Thymus (tissue), 11 donors: ENCODE measurements at regions not wholly inside any gene's neighbourhood (a gene's known extent, or its start where the extent isn't known, plus 50 kb on each side); places are given as distances from the start of the nearest gene placed in this dataset.

Experiments
- DNase-seq, 9 donors: peaks; one replicate each; pipeline ENCODE4 v3.0.0-alpha.2; 2013; ENCODE audit warnings: low spot score in 9 of 9, low read depth in 6 of 9, missing footprints in 1 of 9
- H3K27ac ChIP-seq, 2 donors: one replicate each; pipeline ENCODE4 v1.5.1; 2013; ENCODE audit warnings: control low read depth in 1 of 2, low read depth in 1 of 2, low read length in 1 of 2, mild to moderate bottlenecking in 1 of 2, moderate library complexity in 1 of 2
- H3K27me3 ChIP-seq, 2 donors: one replicate each; pipeline ENCODE4 v1.5.1; 2013; ENCODE audit warnings: low read length in 1 of 2; ENCODE audit not compliant: control insufficient read depth in 2 of 2, insufficient read depth in 1 of 2
- H3K36me3 ChIP-seq, 2 donors: one replicate each; pipeline ENCODE4 v1.5.1; 2013; ENCODE audit warnings: low read length in 1 of 2, mild to moderate bottlenecking in 1 of 2, moderate library complexity in 1 of 2; ENCODE audit not compliant: control insufficient read depth in 2 of 2, insufficient read depth in 2 of 2
- H3K4me1 ChIP-seq, 2 donors: one replicate each; pipeline ENCODE4 v1.5.1; 2013; ENCODE audit warnings: low read length in 2 of 2; ENCODE audit not compliant: control insufficient read depth in 2 of 2, insufficient read depth in 2 of 2
- H3K4me3 ChIP-seq, 2 donors: one replicate each; pipeline ENCODE4 v1.5.1; 2013; ENCODE audit warnings: low read length in 2 of 2, control low read depth in 1 of 2, mild to moderate bottlenecking in 1 of 2
- H3K9me3 ChIP-seq, 2 donors: one replicate each; pipeline ENCODE4 v1.5.1; 2013; ENCODE audit warnings: low read length in 1 of 2, mild to moderate bottlenecking in 1 of 2; ENCODE audit not compliant: control insufficient read depth in 2 of 2, insufficient read depth in 1 of 2
- WGBS: extraction: QIAGEN DNeasy Blood & Tissue Kit; methylation state at CpG from one replicate; pipeline ENCODE4 v1.1.7; 2013; 5-methylcytosine and 5-hydroxymethylcytosine counted together
- donor health status: healthy.

- Histone ChIP-seq H3K4me1 (no peaks in the 10 kb centered on the region), H3K4me3 (no peak overlapping the region), H3K27me3 (no peaks in the 10 kb centered on the region), H3K9me3 (no peaks in the 10 kb centered on the region), H3K36me3 (no peaks in the 10 kb centered on the region), H3K27ac (no peak overlapping the region)
- 92% methylated on average over 1 of the region's 1 CpG for WGBS
- no peak for DNase-seq
Observed at GRCh38 chr11:79747406-79747805, 306.6 kb upstream of the TENM4 start.

- Histone ChIP-seq H3K27ac (no peak overlapping the region), H3K4me1 (no peaks in the 10 kb centered on the region), H3K4me3 (no peak overlapping the region), H3K9me3 (no peaks in the 10 kb centered on the region), H3K27me3 (no peaks in the 10 kb centered on the region), H3K36me3 (no peaks in the 10 kb centered on the region)
- DNase-seq, result no peak
Observed at GRCh38 chr11:79744941-79745340, 304.1 kb upstream of the TENM4 start.

DNA sequence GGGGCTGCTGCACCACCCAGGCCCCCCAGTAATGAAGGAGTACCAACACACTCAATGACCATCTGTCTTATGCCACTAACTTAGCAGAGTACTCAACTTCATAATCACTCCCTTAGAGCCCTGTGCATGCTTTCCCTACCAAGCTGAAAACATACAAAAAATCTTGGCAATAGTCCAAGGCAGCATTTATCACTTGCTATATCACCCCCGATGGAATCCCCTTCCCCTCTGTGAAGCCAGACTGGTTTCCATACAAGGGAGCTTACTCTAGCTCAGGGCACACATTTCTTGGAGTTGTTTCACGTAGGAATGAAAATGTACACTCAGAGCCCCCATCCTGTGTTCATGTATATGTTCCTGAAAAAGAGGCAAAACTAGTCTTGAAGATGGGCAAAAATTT lies 301.3 kb upstream of the TENM4 start:
- H3K27ac ChIP-seq, result no peak overlapping the region
- 84% methylated on average over 2 of the region's 2 CpGs for WGBS
- no peak overlapping the region for H3K4me3 ChIP-seq
- DNase-seq, result no peak
- H3K27me3 ChIP-seq, result no peaks in the 10 kb centered on the region
- H3K36me3 ChIP-seq, result no peaks in the 10 kb centered on the region
- H3K9me3 ChIP-seq, result no peaks in the 10 kb centered on the region
- no peaks in the 10 kb centered on the region for H3K4me1 ChIP-seq

DNA sequence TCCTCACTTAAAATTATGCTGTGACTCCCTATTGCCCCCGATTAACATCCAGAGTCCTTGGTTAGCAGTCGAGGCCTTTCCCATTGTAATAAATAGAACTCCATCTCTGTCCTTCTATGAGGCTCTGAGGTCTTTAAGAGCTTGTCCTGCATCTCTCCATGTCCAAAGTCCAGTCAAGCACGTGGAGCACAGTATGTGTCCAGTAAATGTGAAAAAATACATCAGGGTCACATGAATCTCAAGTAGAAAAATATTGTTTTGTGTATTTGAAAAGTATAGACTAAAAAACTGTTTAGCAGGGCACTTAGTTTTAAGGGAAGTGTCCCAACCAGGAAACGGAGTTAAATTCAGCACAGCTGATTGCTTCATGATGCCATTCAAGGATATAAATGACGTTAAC lies 298.8 kb upstream of the TENM4 start:
- H3K36me3 ChIP-seq, result no peaks in the 10 kb centered on the region
- H3K4me3 ChIP-seq, result no peak overlapping the region
- WGBS, result 73% methylated on average over 5 of the region's 5 CpGs
- no peaks in the 10 kb centered on the region for H3K9me3 ChIP-seq
- DNase-seq, result no peak
- H3K27me3 ChIP-seq, result no peaks in the 10 kb centered on the region
- H3K27ac ChIP-seq, result no peak overlapping the region
- no peaks in the 10 kb centered on the region for H3K4me1 ChIP-seq

GRCh38 chr11:79727221-79727620 lies 286.4 kb upstream of the TENM4 start:
- no peak for DNase-seq
- H3K9me3 ChIP-seq, result peaks cover 0 to 11% of the 10 kb centered on the region in 2 donors
- H3K36me3 ChIP-seq, result no peaks in the 10 kb centered on the region
- H3K27ac ChIP-seq, result no peak overlapping the region
- WGBS, result 94% methylated on average over 7 of the region's 7 CpGs
- no peaks in the 10 kb centered on the region for H3K4me1 ChIP-seq
- H3K4me3 ChIP-seq, result no peak overlapping the region
- H3K27me3 ChIP-seq, result no peaks in the 10 kb centered on the region

- no peaks in the 10 kb centered on the region for H3K4me1 ChIP-seq
- no peaks in the 10 kb centered on the region for H3K27me3 ChIP-seq
- H3K9me3 ChIP-seq, result no peaks in the 10 kb centered on the region
- 78% methylated on average over 2 of the region's 2 CpGs for WGBS
- no peak for DNase-seq
- no peak overlapping the region for H3K4me3 ChIP-seq
- H3K27ac ChIP-seq, result no peak overlapping the region
- no peaks in the 10 kb centered on the region for H3K36me3 ChIP-seq
Observed at GRCh38 chr11:79720115-79720514, 279.3 kb upstream of the TENM4 start.

DNA sequence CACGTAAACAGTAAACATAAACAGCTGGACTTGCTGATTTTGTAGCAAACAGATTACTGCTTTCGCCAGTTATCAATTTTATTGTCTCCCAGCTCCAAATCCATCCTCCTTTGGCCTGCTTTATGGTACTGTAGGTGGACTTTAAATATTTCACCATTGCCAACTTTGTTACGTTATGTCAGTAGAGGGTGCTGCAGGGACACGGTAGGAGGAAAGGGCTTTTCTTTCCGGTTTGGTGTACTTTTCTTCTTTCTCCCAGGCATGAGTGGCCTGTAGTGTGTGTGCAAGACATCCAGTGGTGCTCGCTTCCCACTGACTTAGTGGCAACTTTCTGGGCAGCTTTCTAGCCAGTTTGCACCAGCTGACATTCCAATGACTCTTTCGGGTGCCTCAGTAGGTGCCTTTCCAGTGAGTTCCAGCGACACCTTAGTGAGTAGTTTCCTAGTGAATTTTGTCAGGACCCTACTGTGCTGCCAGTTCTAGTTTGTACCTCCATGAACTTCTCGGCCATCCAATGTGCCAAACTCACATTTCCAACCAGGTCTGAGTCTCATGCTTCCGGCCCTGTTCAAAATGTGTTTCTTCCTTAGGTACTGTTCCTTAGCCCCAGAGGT lies 267.6 kb upstream of the TENM4 start:
- Histone ChIP-seq H3K4me1 (no peaks in the 10 kb centered on the region), H3K4me3 (no peak overlapping the region), H3K27me3 (no peaks in the 10 kb centered on the region), H3K9me3 (no peaks in the 10 kb centered on the region), H3K36me3 (no peaks in the 10 kb centered on the region), H3K27ac (no peak overlapping the region)
- no peak for DNase-seq
- WGBS, result 55% methylated on average over 10 of the region's 10 CpGs

DNA sequence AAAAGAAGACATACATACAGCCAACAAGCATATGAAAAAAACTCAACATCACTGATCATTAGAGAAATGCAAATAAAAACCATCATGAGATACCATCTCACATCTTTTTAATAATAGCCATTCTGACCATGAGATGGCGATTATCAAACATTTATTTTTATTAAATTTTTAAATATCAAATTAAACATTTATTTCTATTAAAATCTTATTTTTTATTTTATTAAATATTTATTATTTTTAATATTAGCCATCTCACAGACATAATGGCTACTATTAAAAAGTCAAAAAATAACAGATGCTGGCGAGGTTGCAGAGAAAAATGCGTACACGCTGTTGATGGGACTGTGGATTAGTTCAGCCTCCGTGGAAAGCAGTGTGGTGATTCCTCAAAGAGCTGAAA lies 264.8 kb upstream of the TENM4 start:
- Histone ChIP-seq H3K4me3 (no peak overlapping the region), H3K36me3 (no peaks in the 10 kb centered on the region), H3K4me1 (no peaks in the 10 kb centered on the region), H3K27me3 (no peaks in the 10 kb centered on the region), H3K27ac (no peak overlapping the region), H3K9me3 (peaks cover 0 to under 1% of the 10 kb centered on the region in 2 donors)
- WGBS, result 97% methylated on average over 5 of the region's 5 CpGs
- DNase-seq, result no peak

DNA sequence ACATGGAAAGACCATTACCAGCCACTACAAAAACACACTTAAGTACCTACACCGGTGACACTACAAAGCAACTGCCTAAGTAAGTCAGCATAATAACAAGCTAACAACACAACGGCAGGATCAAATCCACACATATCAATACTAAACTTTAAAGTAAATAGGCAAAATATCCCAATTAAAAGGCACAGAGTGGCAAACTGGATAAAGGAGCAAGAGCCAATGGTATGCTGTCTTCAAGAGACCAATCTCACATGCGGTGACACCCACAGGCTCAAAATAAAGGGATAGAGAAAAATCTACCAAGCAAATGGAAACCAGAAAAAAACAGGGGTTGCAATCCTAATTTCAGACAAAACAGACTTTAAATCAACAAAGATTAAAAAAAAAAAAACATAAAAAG lies 261.5 kb upstream of the TENM4 start:
- no peak overlapping the region for H3K4me3 ChIP-seq
- 98% methylated on average over 3 of the region's 3 CpGs for WGBS
- H3K27me3 ChIP-seq, result no peaks in the 10 kb centered on the region
- H3K4me1 ChIP-seq, result no peaks in the 10 kb centered on the region
- DNase-seq, result no peak
- no peaks in the 10 kb centered on the region for H3K36me3 ChIP-seq
- peaks cover 0 to 5% of the 10 kb centered on the region in 2 donors for H3K9me3 ChIP-seq
- H3K27ac ChIP-seq, result no peak overlapping the region

- Histone ChIP-seq H3K27me3 (no peaks in the 10 kb centered on the region), H3K36me3 (no peaks in the 10 kb centered on the region), H3K9me3 (peaks cover 0 to 5% of the 10 kb centered on the region in 2 donors), H3K4me1 (no peaks in the 10 kb centered on the region), H3K4me3 (no peak overlapping the region), H3K27ac (no peak overlapping the region)
- 97% methylated on average over 1 of the region's 1 CpG for WGBS
- no peak for DNase-seq
Observed at GRCh38 chr11:79699246-79699645, 258.4 kb upstream of the TENM4 start.
